ENCODE measurements at regions not wholly inside any gene's neighbourhood (a gene's known extent, or its start where the extent isn't known, plus 50 kb on each side); places are given as distances from the start of the nearest gene placed in this dataset.

- peak; percentile 21 for DNase-seq
These were observed 52.1 kb downstream of the ZNRF4 start for GRCh38 chr19:5507065-5507909.
